NCI-H2227 treated with DMSO at 0.1 percent for 48 hours (cell line): ENCODE measurements at regions not wholly inside any gene's neighbourhood (a gene's known extent, or its start where the extent isn't known, plus 50 kb on each side); places are given as distances from the start of the nearest gene placed in this dataset.

Experiments used
- DNase-seq: peaks from one replicate; lab custom pipeline; 2025; lab: John Stamatoyannopoulos, UW

GRCh38 chr9:82216435-82216834 lies 227.9 kb downstream of the SPATA31D1 start:
- DNase-seq, result no peak

GRCh38 chr9:82223442-82223841 lies 234.9 kb downstream of the SPATA31D1 start:
- no peak for DNase-seq

GRCh38 chr9:82231411-82231810 lies 242.8 kb downstream of the SPATA31D1 start:
- DNase-seq, result no peak

- no peak for DNase-seq
Observed at GRCh38 chr9:82234160-82234943, 245.8 kb downstream of the SPATA31D1 start.

GRCh38 chr9:82242285-82242963 lies 253.9 kb downstream of the SPATA31D1 start:
- DNase-seq, result no peak

GRCh38 chr9:82247318-82247717 lies 258.7 kb downstream of the SPATA31D1 start:
- DNase-seq, result no peak

GRCh38 chr9:82252116-82252515 lies 263.5 kb downstream of the SPATA31D1 start:
- DNase-seq, result no peak

- DNase-seq, result no peak
Observed at GRCh38 chr9:82254646-82255367, 266.2 kb downstream of the SPATA31D1 start.

GRCh38 chr9:82255481-82256176 lies 267.1 kb downstream of the SPATA31D1 start:
- DNase-seq, result no peak

GRCh38 chr9:82260691-82261090 lies 272.1 kb downstream of the SPATA31D1 start:
- no peak for DNase-seq

GRCh38 chr9:82263619-82264018 lies 275.0 kb downstream of the SPATA31D1 start:
- DNase-seq, result no peak

- DNase-seq, result no peak
Observed at GRCh38 chr9:82271106-82271561, 282.6 kb downstream of the SPATA31D1 start.

GRCh38 chr9:82273121-82273520 lies 284.5 kb downstream of the SPATA31D1 start:
- DNase-seq, result no peak

- no peak for DNase-seq
Observed at GRCh38 chr9:82275258-82275927, 286.8 kb downstream of the SPATA31D1 start.

- no peak for DNase-seq
Observed at GRCh38 chr9:82281066-82281465, 292.5 kb downstream of the SPATA31D1 start.

- DNase-seq, result no peak
Observed at GRCh38 chr9:82284758-82285157, 296.2 kb downstream of the SPATA31D1 start.

- DNase-seq, result no peak
Observed at GRCh38 chr9:82295181-82295580, 306.6 kb downstream of the SPATA31D1 start.

- no peak for DNase-seq
Observed at GRCh38 chr9:82299870-82300269, 311.3 kb downstream of the SPATA31D1 start.

GRCh38 chr9:82302968-82303655 lies 314.5 kb downstream of the SPATA31D1 start:
- no peak for DNase-seq

GRCh38 chr9:82308836-82309235 lies 320.3 kb downstream of the SPATA31D1 start:
- no peak for DNase-seq

GRCh38 chr9:82313697-82314096 lies 325.1 kb downstream of the SPATA31D1 start:
- DNase-seq, result no peak
